ENCODE measurements at regions not wholly inside any gene's neighbourhood (a gene's known extent, or its start where the extent isn't known, plus 50 kb on each side); places are given as distances from the start of the nearest gene placed in this dataset.

DNA sequence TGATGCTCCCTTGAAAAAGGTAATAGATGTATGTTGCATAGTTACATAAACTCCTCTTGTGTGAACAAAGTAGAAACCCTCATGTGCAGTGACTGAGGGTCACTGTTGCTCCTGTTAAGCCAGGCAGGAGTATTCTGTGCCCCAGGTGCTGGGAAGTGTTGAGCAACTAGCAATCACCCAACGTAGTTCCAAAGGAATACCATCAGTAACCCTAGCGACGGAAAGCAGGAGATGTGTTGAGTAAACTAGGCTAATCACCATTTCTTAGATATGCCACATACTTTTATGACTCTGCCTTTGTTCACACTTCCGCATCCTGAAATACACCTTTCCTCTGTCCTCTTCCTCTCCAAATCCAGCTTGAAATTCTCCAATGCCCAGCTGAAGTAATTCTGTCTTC is 50.9 kb upstream of the TAB3 start:
- no peak for DNase-seq (ENCODE audit: low read depth)
- H3K4me3 ChIP-seq (replicated peaks; ENCODE audit: low read depth, low read length) = no peak overlapping the region
- no peak for TF ChIP-seq CTCF (IDR thresholded peaks at IDR 0.05; ENCODE audit: low read length, missing control alignments)

Measured in fibroblast of pulmonary artery (primary cell).